Smooth muscle cell (in vitro differentiated cells): ENCODE measurements at regions not wholly inside any gene's neighbourhood (a gene's known extent, or its start where the extent isn't known, plus 50 kb on each side); places are given as distances from the start of the nearest gene placed in this dataset.

Experiments
- DNase-seq: peaks from one replicate; lab custom pipeline; 2025; ENCODE audit not compliant: unreplicated experiment; lab: John Stamatoyannopoulos, UW
- H2AFZ ChIP-seq: fragments of 200-600 bp; sonication (generic); 2 replicates; pipeline ENCODE4 v1.6.0; 2016; ENCODE audit warnings: antibody characterized with exemption, low read depth, mild to moderate bottlenecking
- H3F3A ChIP-seq: fragments of 200-600 bp; sonication (generic); 2 replicates; pipeline ENCODE4 v1.6.0; 2017; ENCODE audit warnings: antibody characterized with exemption, low read depth
- H3K27ac ChIP-seq: fragments of 200-600 bp; sonication (generic); 2 replicates; pipeline ENCODE4 v1.5.1; 2016; ENCODE audit warnings: low read depth, mild to moderate bottlenecking
- H3K27me3 ChIP-seq: fragments of 200-600 bp; sonication (generic); 2 replicates; pipeline ENCODE4 v1.6.1; 2016; ENCODE audit warnings: low read depth, mild to moderate bottlenecking
- H3K36me3 ChIP-seq: fragments of 200-600 bp; sonication (generic); 2 replicates; pipeline ENCODE4 v1.5.1; 2016; ENCODE audit warnings: low read depth
- H3K4me1 ChIP-seq: fragments of 200-600 bp; sonication (generic); 2 replicates; pipeline ENCODE4 v1.5.1; 2016; ENCODE audit warnings: low read depth
- H3K4me2 ChIP-seq: fragments of 200-600 bp; sonication (generic); 2 replicates; pipeline ENCODE4 v1.6.0; 2016; ENCODE audit warnings: mild to moderate bottlenecking
- H3K4me3 ChIP-seq: fragments of 200-600 bp; sonication (generic); 2 replicates; pipeline ENCODE4 v1.5.1; 2016; ENCODE audit warnings: mild to moderate bottlenecking
- H3K79me2 ChIP-seq: fragments of 200-600 bp; sonication (generic); 2 replicates; pipeline ENCODE4 v1.6.0; 2016; ENCODE audit warnings: low read depth, mild to moderate bottlenecking
- H3K9ac ChIP-seq: fragments of 200-600 bp; sonication (generic); 2 replicates; pipeline ENCODE4 v1.6.0; 2016; ENCODE audit warnings: low read depth
- H3K9me3 ChIP-seq: fragments of 200-600 bp; sonication (generic); replicated peaks from 2 replicates; pipeline ENCODE4 v1.5.1; 2016; ENCODE audit warnings: low read depth
- H4K20me1 ChIP-seq: fragments of 200-600 bp; sonication (generic); 2 replicates; pipeline ENCODE4 v1.6.0; 2016; ENCODE audit warnings: low read depth
- WGBS: methylation state at CpG from one replicate; pipeline ENCODE4 v1.1.7; 2016; ENCODE audit warnings: low lambda C conversion rate; 5-methylcytosine and 5-hydroxymethylcytosine counted together
- TF ChIP-seq, protein P1 (sequence below): fragments of 200-600 bp; sonication (generic); IDR thresholded peaks from 2 replicates; pipeline ENCODE4 v1.5.1; 2017; ENCODE audit warnings: borderline replicate concordance, mild to moderate bottlenecking, antibody characterized with exemption; ENCODE audit not compliant: insufficient read depth, poor library complexity, severe bottlenecking

- no peaks in the 10 kb centered on the region for H3K79me2 ChIP-seq
- no peak for DNase-seq
- peak overlapping the region; percentile 42 for H3K9ac ChIP-seq
- no peaks in the 10 kb centered on the region for H3K36me3 ChIP-seq
- no peaks in the 10 kb centered on the region for H4K20me1 ChIP-seq
- WGBS = 15% methylated on average over 3 of the region's 3 CpGs
- H3F3A ChIP-seq = no peaks in the 10 kb centered on the region
- TF ChIP-seq, protein P1, sequence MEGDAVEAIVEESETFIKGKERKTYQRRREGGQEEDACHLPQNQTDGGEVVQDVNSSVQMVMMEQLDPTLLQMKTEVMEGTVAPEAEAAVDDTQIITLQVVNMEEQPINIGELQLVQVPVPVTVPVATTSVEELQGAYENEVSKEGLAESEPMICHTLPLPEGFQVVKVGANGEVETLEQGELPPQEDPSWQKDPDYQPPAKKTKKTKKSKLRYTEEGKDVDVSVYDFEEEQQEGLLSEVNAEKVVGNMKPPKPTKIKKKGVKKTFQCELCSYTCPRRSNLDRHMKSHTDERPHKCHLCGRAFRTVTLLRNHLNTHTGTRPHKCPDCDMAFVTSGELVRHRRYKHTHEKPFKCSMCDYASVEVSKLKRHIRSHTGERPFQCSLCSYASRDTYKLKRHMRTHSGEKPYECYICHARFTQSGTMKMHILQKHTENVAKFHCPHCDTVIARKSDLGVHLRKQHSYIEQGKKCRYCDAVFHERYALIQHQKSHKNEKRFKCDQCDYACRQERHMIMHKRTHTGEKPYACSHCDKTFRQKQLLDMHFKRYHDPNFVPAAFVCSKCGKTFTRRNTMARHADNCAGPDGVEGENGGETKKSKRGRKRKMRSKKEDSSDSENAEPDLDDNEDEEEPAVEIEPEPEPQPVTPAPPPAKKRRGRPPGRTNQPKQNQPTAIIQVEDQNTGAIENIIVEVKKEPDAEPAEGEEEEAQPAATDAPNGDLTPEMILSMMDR = no peak
- no peak overlapping the region for H3K4me3 ChIP-seq
- H3K27ac ChIP-seq = peak overlapping the region; percentile 85
- H3K27me3 ChIP-seq = no peaks in the 10 kb centered on the region
- H3K4me2 ChIP-seq = peak overlapping the region; percentile 59
- H2AFZ ChIP-seq = peak overlapping the region; percentile 23
- no peaks in the 10 kb centered on the region for H3K9me3 ChIP-seq
- H3K4me1 ChIP-seq = peaks cover 10% of the 10 kb centered on the region
These were observed 248.5 kb upstream of the DIAPH2 start for GRCh38 chrX:96436105-96436504.

DNA sequence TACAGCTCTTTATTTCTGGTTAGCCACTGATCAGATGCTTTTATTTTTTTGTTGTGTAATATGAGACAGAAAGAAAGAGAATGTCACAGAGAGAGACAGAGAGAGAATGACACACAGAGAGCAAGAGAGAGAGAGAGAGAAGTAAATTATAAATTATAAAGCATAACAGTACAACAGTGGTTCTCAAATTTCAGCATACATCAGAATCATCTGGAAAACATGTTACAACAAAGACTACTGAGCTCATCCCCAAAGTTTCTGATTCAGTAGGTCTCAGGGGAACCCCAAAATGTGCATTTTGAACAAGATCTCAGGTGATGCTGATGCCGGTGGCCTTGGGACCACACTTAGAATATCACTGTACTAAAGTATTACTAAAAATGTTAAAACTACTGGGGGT, 245.8 kb upstream of the DIAPH2 start:
- Histone ChIP-seq H3K4me3 (no peak overlapping the region), H3K4me1 (peaks cover 6% of the 10 kb centered on the region), H3K27me3 (no peaks in the 10 kb centered on the region), H2AFZ (peak overlapping the region; percentile 68), H3K27ac (no peak overlapping the region), H3K79me2 (no peaks in the 10 kb centered on the region), H3K9me3 (no peaks in the 10 kb centered on the region), H3F3A (no peaks in the 10 kb centered on the region), H3K36me3 (no peaks in the 10 kb centered on the region), H3K9ac (no peak overlapping the region), H4K20me1 (no peaks in the 10 kb centered on the region), H3K4me2 (no peak overlapping the region)
- 92% methylated on average over 1 of the region's 1 CpG for WGBS
- no peak for DNase-seq
- TF ChIP-seq, protein P1 = no peak

- Histone ChIP-seq H3K27me3 (no peaks in the 10 kb centered on the region), H3K36me3 (no peaks in the 10 kb centered on the region), H3K79me2 (no peaks in the 10 kb centered on the region), H4K20me1 (no peaks in the 10 kb centered on the region), H3K9me3 (no peaks in the 10 kb centered on the region), H3K4me2 (no peak overlapping the region), H3K9ac (no peak overlapping the region), H3K4me3 (no peak overlapping the region), H3K27ac (no peak overlapping the region), H2AFZ (no peak overlapping the region), H3F3A (no peaks in the 10 kb centered on the region), H3K4me1 (peaks cover 2% of the 10 kb centered on the region)
- TF ChIP-seq, protein P1 = no peak
- no peak for DNase-seq
- 92% methylated on average over 6 of the region's 6 CpGs for WGBS
These were observed 243.7 kb upstream of the DIAPH2 start for GRCh38 chrX:96440941-96441340.

- Histone ChIP-seq H3K4me1 (no peaks in the 10 kb centered on the region), H4K20me1 (no peaks in the 10 kb centered on the region), H3K79me2 (no peaks in the 10 kb centered on the region), H3K9me3 (no peaks in the 10 kb centered on the region), H3K4me2 (no peak overlapping the region), H3K4me3 (no peak overlapping the region), H3F3A (no peaks in the 10 kb centered on the region), H2AFZ (no peak overlapping the region), H3K27me3 (no peaks in the 10 kb centered on the region), H3K27ac (no peak overlapping the region), H3K9ac (no peak overlapping the region), H3K36me3 (no peaks in the 10 kb centered on the region)
- no peak for DNase-seq
- TF ChIP-seq, protein P1 = no peak
- WGBS = 85% methylated on average over 9 of the region's 9 CpGs
These were observed 239.0 kb upstream of the DIAPH2 start for GRCh38 chrX:96445531-96446065.
